HG03571 (cell line): ENCODE measurements at regions not wholly inside any gene's neighbourhood (a gene's known extent, or its start where the extent isn't known, plus 50 kb on each side); places are given as distances from the start of the nearest gene placed in this dataset.
"Not testable (repeated sequence)": the region's sequence is repeated elsewhere in the genome, so short reads cannot be mapped to it uniquely, and the experiment has no call there.

Experiments used
- ATAC-seq: cut with Tn5 transposase; IDR thresholded peaks from one replicate; pipeline ENCODE4 v1.9.1; 2021; ENCODE audit not compliant: unreplicated experiment

GRCh38 chr3:8338424-8338823 lies 163.2 kb upstream of the LMCD1 start:
- no peak for ATAC-seq

GRCh38 chr3:8341821-8342247 lies 159.8 kb upstream of the LMCD1 start:
- no peak for ATAC-seq

DNA sequence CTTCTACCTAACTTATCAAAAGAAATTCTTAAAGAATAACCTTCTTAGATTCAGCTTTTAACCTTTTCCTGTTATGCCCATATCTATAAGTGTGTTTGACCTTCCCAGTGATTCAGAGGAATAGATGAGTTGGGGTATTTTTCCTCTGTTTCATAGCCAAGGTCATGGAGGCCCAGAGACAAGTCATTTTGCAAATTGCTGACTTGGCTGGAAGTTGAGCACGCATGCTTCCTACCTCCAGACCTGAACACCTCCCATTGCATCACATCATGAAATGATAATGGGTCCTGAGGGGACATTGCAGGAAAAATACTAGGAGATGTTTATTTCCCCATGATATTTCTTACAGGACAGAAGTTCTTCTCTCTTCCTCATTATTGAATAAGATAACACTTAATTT lies 158.6 kb upstream of the LMCD1 start:
- ATAC-seq, result no peak

GRCh38 chr3:8345398-8345797 lies 156.2 kb upstream of the LMCD1 start:
- ATAC-seq, result no peak

DNA sequence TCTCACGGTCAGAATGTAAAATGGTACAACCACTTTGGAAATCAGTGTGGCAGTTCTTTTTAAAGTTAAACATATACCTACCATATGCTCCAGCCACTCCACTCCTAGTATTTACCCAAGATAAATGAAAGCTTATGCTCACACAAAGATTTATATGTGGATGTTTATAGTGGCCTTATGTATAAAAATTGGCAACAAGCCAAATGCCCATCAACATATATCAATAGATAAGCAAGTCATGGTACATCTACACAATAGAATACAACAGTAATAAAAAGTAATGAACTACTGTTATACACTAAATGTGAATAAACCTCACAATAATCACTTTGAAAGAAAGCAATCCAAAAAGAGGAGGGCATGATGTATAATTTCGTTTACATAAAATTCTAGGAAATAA lies 153.5 kb upstream of the LMCD1 start:
- no peak for ATAC-seq

- ATAC-seq, result no peak
These were observed 149.1 kb upstream of the LMCD1 start for GRCh38 chr3:8352475-8352874.

GRCh38 chr3:8353364-8353763 lies 148.3 kb upstream of the LMCD1 start:
- no peak for ATAC-seq

GRCh38 chr3:8355346-8355745 lies 146.3 kb upstream of the LMCD1 start:
- no peak for ATAC-seq

GRCh38 chr3:8356066-8356465 lies 145.6 kb upstream of the LMCD1 start:
- not testable (repeated sequence) for ATAC-seq

- ATAC-seq, result no peak
These were observed 143.8 kb upstream of the LMCD1 start for GRCh38 chr3:8357859-8358258.

DNA sequence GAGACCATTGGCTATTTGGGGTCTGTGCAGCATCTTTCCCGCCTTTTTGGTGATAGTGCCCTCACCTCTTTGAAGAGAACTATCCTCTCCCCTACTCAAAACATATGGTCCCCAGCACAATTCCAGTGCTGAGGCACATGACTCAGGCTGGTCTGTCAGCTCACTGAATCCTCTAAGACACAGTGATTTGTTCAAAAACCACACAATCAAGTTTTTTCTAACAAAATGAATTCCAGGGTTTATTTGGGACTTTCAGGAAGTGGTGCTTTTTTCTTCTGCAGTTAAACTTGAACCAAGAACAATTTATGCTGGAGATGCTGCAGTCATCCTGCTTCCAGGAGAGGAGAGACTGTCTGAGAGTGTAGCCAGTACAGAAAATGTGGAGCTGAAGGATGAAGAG lies 142.5 kb upstream of the LMCD1 start:
- no peak for ATAC-seq

DNA sequence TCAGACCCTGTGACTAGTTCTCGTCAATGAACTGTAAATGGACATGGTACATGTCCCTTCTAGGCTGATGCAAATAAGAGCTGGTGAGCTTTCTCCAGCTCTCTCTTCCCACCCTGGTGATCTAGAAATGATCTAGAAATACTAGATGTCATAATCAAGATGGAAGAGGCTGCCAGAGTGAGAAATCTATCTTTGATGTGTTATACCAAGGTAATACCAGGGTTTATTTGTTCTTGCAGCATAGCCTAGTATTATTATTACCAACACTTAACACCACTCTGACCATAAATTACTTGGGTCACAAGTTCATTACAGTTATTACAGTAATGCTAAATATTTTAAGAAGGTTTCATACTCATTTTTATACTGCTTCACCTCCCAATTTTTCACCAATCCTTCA lies 138.4 kb upstream of the LMCD1 start:
- no peak for ATAC-seq

GRCh38 chr3:8365541-8365940 lies 136.1 kb upstream of the LMCD1 start:
- ATAC-seq, result no peak

GRCh38 chr3:8366219-8366810 lies 135.3 kb upstream of the LMCD1 start:
- ATAC-seq, result no peak

- ATAC-seq, result no peak
These were observed 133.0 kb upstream of the LMCD1 start for GRCh38 chr3:8368598-8368997.

GRCh38 chr3:8369638-8370037 lies 132.0 kb upstream of the LMCD1 start:
- no peak for ATAC-seq

GRCh38 chr3:8371085-8371551 lies 130.5 kb upstream of the LMCD1 start:
- no peak for ATAC-seq

GRCh38 chr3:8371960-8372463 lies 129.6 kb upstream of the LMCD1 start:
- no peak for ATAC-seq

GRCh38 chr3:8380904-8381704 lies 120.5 kb upstream of the LMCD1 start:
- ATAC-seq, result no peak

- no peak for ATAC-seq
These were observed 115.6 kb upstream of the LMCD1 start for GRCh38 chr3:8385848-8386620.

DNA sequence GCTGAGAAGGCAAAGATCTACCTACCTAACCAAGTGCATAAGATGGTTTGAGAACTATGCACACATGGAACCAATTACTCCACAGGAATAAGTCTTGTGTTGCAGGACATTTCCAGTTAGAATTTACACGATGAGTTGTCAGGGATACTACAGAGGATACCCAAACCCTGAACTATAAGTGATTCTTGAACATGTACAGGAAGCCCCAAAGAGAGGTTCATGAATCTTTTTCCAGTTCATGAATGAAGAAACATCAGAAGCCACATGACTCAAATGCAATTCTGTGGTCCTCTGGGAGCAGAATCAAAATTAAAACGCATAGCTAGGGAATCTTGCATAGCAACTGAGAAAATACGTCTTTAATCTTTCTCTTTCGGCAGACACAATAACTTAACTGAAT lies 114.1 kb upstream of the LMCD1 start:
- no peak for ATAC-seq

GRCh38 chr3:8399686-8400085 lies 101.9 kb upstream of the LMCD1 start:
- no peak for ATAC-seq
